VCaP (cell line): ENCODE measurements at regions not wholly inside any gene's neighbourhood (a gene's known extent, or its start where the extent isn't known, plus 50 kb on each side); places are given as distances from the start of the nearest gene placed in this dataset.
A peak's percentile ranks its signal among the peaks of the same experiment; 100 is the strongest.
"Not testable (repeated sequence)": the region's sequence is repeated elsewhere in the genome, so short reads cannot be mapped to it uniquely, and the experiment has no call there.

Source experiments
- H3K27ac ChIP-seq: fragments of 450-650 bp; 2 replicates; pipeline ENCODE4 v1.5.1; 2017
- TF ChIP-seq, protein P1 (sequence below): fragments of 450-650 bp; conservative IDR thresholded peaks from 2 replicates; pipeline ENCODE4 v1.5.1; 2017; ENCODE audit warnings: mild to moderate bottlenecking, moderate library complexity

DNA sequence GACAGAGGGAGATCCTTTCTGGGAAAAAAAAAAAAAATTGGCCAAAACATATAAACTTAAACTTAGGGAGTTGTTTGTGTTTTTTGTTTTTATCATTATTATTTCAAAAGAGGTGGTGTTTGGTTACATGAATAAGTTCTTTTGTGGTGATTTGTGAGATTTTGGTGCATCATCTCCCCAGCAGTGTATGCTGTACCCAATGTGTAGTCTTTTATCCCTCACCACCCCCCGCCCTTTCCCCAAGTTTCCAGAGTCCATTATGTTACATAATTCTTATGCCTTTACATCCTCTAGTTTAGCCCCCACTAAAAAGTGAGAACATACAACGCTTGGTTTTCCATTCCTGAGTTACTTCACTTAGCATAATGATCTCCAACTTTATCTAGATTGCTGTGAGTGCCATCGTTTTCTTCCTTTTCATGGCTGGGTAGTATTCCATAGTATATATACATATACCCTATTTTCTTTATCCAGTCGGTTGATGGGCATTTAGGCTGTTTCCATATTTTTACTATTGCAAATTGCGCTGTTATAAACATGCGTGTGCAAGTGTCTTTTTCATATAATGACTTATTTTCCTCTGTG is 148.1 kb upstream of the ZNF92 start:
- TF ChIP-seq, protein P1, sequence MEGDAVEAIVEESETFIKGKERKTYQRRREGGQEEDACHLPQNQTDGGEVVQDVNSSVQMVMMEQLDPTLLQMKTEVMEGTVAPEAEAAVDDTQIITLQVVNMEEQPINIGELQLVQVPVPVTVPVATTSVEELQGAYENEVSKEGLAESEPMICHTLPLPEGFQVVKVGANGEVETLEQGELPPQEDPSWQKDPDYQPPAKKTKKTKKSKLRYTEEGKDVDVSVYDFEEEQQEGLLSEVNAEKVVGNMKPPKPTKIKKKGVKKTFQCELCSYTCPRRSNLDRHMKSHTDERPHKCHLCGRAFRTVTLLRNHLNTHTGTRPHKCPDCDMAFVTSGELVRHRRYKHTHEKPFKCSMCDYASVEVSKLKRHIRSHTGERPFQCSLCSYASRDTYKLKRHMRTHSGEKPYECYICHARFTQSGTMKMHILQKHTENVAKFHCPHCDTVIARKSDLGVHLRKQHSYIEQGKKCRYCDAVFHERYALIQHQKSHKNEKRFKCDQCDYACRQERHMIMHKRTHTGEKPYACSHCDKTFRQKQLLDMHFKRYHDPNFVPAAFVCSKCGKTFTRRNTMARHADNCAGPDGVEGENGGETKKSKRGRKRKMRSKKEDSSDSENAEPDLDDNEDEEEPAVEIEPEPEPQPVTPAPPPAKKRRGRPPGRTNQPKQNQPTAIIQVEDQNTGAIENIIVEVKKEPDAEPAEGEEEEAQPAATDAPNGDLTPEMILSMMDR: no peak
- H3K27ac ChIP-seq: no peak overlapping the region

DNA sequence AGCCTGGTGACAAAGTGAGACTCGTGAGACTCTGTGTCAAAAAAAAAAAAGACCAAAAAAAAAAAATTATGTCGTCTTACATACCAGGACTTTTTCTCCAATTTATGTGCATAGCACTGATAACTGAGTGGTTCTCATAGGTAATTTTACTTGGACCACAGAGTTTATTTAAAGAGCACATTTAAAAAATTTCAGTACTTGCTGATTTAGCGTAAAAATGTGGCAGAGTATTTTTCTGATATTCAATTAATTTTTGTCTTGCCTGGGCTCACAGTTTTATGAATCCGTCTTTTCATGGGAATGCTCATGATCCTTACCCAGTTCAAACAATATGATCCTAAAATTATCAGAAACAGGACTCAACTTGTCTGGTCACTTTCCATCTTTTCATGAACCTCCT is 151.0 kb upstream of the ZNF92 start:
- TF ChIP-seq, protein P1: no peak
- H3K27ac ChIP-seq: no peak overlapping the region

DNA sequence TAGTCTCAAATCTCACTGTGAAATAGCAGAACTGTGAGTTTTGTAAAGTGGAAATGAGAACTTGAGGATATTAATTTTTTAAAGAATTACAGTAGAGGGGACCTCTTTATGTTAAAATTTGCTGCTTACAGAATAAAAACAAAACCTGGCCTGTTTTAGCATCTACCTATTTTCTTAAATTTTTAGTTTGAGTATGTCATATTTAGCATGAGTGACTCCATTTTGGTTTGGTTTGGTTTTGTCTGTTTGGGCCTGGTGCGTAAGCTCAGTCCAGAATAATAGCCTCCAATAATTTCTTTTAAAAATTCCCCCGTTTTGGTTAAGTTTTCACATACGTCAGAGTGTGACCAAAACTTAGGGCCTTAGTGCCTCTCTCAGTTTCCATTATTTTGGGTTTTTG is 152.0 kb upstream of the ZNF92 start:
- H3K27ac ChIP-seq: no peak overlapping the region
- TF ChIP-seq, protein P1: no peak

DNA sequence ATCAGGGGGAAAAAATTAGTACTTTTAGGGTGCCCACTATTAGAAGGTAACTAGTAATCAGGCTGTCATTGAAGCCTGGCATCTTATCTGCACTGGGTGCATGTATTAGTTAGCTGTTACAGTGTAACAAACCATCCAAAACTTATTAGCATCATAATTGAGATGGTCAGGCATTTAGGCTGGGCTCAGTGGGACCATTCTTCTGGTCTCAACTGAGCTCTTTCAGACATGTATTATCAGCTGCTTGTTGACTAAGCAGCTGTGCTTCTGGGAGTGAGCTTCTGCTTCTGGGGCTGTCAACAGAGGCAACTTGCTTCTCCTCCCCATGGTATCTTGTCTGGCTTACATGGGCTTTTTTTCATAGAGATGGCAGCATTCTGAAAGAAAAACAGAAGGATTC is 154.0 kb upstream of the ZNF92 start:
- H3K27ac ChIP-seq: no peak overlapping the region
- TF ChIP-seq, protein P1: no peak

DNA sequence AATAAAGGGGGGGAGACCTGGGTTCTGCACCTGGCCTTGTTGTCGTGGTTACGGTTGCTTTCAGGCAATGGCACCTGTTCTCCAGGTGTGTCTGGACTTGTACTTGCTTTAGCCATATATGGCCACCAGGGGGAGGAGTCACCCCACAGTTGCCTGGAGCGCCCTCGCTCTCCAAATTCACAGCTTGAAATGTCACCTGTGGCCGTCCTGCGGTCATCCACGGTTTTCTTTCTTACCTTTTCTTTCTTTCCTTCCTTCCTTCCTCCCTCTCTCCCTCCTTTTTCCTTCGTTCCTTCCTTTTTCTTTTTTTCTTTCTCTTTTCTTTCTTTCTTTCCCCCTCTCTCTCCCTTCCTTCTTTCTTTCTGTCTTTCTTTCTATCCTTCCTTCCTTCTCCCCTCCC is 157.2 kb upstream of the ZNF92 start:
- TF ChIP-seq, protein P1: peak; percentile 77
- H3K27ac ChIP-seq: no peak overlapping the region

DNA sequence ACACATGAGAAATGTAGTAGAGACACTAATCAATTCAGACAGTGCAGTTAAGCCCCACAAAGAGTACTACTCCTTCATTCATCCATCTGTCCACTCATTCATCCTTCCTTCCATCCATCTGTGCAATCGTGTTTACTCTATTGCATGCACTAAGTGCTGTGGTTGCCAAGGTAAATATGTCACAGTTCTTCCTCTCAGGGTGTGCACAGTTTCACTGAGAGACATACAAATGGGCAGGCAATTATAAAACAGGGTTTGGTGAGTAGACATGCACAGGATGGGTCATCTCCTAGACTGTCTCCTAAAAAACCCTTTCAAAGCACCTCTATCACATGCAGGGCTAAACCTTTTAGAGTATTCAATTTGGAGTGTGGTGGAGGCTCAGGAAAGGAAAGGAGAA is 160.4 kb upstream of the ZNF92 start:
- H3K27ac ChIP-seq: peak overlapping the region; percentile 41; the same call in 1 of the 2 replicates

DNA sequence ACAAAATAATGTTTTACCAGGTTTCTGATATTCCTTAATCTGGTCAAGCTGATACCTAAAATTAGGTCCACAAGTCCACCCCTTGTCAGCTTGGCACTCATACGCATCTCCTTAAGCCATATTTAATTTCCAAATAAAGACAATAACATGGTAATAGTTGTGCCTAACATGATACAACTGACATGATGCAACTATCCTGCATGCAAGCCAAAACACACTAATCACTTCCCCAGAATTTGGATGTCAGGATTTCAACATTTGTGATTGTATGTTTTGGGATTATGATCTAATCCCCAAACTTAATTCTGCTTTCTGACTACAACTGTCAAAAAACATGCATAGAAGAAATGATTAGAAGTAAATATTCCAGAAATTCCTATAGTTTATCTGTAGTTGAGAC is 174.4 kb upstream of the ZNF92 start:
- H3K27ac ChIP-seq: not testable (repeated sequence)

DNA sequence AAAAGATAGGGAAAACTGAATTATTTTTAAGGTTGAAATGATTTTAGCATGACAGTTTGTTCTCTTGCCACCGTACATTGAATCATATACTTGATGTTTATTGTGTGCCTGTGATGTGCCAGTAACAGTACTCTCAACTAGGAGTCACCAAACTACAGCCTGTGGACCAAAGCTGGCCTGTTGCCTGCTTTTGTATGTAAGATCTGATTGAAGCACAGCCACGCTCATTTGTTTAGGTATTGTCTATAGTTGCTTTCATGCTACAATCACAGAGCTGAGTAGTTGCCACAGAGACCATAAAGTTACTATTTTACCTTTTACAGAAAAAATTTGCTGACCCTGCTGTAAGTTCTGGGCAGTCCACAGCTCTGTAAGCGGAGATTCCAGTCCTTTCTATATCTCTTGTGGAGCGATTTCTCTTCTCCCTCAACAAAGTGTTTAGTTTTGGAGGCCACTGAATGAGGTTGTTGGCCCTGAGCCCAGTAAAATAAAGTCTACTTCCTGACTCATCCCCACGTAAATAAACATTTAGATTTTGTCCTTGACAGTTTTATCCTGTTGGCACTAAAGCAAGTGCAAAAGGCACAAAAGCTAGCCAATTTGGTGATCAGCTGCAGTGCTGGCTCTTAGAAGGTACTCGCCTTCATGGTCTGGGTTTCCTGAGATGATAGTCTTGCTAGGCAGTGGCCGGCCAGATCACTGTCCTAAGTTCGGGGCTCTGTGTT is 180.2 kb upstream of the ZNF92 start:
- peak overlapping the region; percentile 95 for H3K27ac ChIP-seq

DNA sequence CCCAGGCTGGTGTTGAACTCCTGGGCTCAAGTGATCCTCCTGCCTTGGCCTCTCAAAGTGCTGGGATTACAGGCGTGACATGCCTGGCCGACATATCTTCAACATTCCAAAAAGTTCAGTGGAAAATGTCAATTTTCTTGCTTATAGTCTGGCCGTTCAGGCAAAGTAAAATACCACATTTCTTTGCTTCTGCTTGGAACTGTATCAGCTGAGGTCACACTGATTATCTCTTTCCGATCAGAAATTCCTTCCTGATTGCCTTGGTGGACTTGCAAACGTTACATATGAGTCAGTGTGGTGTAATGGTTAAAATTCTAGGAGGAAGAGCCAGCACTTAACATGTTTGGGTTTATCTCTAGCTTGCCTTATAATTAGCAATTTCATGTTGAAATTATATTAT is 170.6 kb upstream of the ERV3-1 start:
- H3K27ac ChIP-seq: peak overlapping the region; percentile 38; the same call in 1 of the 2 replicates

DNA sequence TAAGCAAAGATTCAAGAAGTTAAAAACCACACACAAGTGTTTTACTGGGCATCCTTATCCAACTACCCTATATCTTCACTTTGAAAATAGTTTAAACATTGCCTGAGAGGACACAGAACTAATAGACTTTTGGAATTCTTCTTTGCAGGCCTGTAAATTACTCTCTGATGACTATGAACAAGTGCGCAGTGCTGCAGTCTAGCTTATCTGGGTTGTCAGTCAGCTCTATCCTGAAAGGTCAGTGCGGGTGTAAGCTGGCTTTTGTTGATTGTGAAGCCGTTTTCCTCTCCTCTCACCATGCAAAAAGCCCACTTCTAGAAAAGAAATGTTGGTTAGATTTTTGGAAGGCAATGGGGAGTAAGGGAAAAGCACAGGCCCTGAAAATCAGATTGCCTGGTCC is 143.6 kb upstream of the ERV3-1 start:
- not testable (repeated sequence) for H3K27ac ChIP-seq

DNA sequence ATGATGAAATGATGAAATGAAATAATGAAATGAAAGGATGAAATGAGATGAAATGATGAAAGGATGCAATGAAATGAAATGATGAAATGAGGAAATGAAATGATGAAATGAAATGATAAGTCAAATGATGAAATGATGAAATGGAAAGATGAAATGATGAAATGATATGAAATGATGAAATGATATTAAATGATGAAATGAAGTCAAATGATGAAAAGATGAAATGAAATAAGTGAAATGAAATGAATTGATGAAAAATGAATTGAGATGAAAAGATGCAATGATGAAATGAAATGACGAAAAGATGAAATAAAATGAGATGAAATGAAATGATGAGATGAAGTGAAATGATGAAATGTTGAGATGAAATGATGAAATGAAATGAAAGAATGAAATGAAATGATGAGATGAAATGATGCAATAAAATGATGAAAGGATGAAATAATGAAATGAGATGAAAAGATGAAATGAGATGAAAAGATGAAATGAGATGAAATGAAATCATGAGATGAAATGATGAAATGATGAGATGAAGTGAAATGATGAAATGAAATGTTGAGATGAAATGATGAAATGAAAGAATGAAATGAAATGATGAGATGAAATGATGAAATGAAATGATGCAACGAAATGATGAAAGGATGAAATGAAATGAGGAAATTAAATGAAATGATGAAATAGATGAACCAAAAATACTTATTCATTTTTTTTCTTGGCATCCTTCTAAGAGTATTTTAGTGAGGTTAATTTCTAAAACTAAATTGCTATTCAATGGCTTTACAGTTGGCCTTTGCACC is 139.8 kb upstream of the ERV3-1 start:
- not testable (repeated sequence) for H3K27ac ChIP-seq

DNA sequence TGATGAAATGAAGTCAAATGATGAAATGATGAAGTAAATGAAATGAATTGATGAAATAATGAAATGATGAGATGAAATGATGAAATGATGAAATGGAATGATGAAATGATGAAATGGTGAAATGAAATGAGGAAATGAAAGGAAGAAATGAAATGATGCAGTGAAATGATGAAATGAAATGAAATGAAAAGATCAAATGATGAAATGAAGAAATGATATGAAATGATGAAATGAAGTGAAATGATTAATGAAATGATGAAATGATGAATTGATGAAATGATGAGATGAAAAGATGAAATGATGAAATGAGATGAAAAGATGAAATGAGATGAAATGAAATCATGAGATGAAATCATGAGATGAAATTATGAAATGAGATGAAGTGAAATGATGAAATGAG is 139.2 kb upstream of the ERV3-1 start:
- not testable (repeated sequence) for H3K27ac ChIP-seq

DNA sequence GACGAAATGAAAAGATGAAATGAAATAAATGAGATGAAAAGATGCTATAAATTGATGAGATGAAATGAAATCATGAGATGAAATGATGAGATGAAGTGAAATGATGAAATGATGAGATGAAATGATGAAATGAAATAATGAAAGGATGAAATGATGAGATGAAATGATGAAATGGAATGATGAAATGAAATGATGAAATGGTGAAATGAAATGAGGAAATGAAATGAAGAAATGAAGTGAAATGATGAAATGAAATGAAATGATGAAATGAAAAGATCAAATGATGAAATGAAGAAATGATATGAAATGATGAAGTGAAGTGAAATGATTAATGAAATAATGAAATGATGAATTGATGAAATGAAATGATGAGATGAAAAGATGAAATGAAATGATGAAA is 138.5 kb upstream of the ERV3-1 start:
- H3K27ac ChIP-seq: not testable (repeated sequence)

DNA sequence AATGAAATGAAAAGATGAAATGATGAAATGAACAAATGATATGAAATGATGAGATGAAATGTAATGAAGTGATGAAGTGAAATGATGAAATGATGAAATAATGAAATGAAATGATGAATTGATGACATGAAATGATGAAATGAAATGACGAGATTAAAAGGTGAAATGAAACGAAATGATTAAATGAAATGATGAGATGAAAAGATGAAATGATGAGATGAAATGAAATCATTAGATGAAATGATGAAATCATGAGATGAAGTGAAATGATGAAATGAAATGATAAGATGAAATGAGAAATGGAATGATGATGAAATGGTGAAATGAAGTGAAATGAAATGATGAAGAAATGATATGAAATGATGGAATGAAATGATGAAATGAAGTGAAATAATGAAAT is 138.1 kb upstream of the ERV3-1 start:
- H3K27ac ChIP-seq: not testable (repeated sequence)

DNA sequence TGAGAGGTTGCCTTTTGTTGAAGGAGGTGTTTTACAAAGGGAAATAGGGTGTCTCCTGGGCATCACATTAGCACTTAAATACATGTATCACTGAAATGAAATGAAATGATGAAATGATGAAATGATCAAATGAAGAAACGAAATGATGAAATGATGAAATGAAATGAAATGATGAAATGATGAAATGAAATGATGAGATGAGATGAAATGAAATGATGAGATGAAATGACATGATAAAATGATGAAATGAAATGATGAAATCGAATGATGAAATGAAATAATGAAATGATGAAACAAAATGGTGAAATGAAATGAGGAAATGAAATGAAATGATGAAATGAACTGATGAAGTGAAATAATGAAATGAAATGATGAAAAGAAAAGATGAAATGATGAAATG is 137.6 kb upstream of the ERV3-1 start:
- not testable (repeated sequence) for H3K27ac ChIP-seq
